ENCODE measurements at regions not wholly inside any gene's neighbourhood (a gene's known extent, or its start where the extent isn't known, plus 50 kb on each side); places are given as distances from the start of the nearest gene placed in this dataset.

- H3K4me2 ChIP-seq (ENCODE audit: extremely low read depth, insufficient read depth, low read length), result no peak overlapping the region
- no peak overlapping the region for H3K4me3 ChIP-seq (replicated peaks in 1 of 4; ENCODE audit: control extremely low read depth in 1 of 4, insufficient read depth in 1 of 4, low read depth in 3 of 4, low read length in 4 of 4)
- no peak overlapping the region for H3K27ac ChIP-seq (ENCODE audit: insufficient read depth, low read length)
- H4K20me1 ChIP-seq (ENCODE audit: control insufficient read depth, extremely low read depth, insufficient read depth, low read length), result no peaks in the 10 kb centered on the region
- no peak overlapping the region for H3K9ac ChIP-seq (ENCODE audit: insufficient read depth, low read length)
- no peaks in the 10 kb centered on the region for H3K36me3 ChIP-seq (ENCODE audit: control insufficient read depth, insufficient read depth, low read length)
- no peaks in the 10 kb centered on the region for H3K4me1 ChIP-seq (ENCODE audit: control insufficient read depth, extremely low read depth, insufficient read depth, low read length)
- peak in 1 of 2 donors; percentile 0 for DNase-seq (ENCODE audit: low read depth in 2 of 2)
- H2AFZ ChIP-seq (ENCODE audit: low read length), result no peak overlapping the region
- H3K79me2 ChIP-seq (ENCODE audit: control insufficient read depth, insufficient read depth, low read length), result no peaks in the 10 kb centered on the region
- H3K27me3 ChIP-seq (ENCODE audit: control insufficient read depth, insufficient read depth, low read length), result no peaks in the 10 kb centered on the region
- no peak for TF ChIP-seq EZH2 (IDR thresholded peaks at IDR 0.05; ENCODE audit: low read length, missing control alignments)
- no peak for TF ChIP-seq CTCF (conservative IDR thresholded peaks at IDR 0.05 in 1 of 2, IDR thresholded peaks at IDR 0.05 in 1 of 2; ENCODE audit: low read depth in 1 of 2, low read length in 2 of 2)
- no peaks in the 10 kb centered on the region for H3K9me3 ChIP-seq (ENCODE audit: control insufficient read depth, insufficient read depth, low read depth, low read length)
Observed at GRCh38 chr16:26454102-26454501, 612.6 kb upstream of the C16orf82 start.

GRCh38 chr16:26456074-26456473, 610.7 kb upstream of the C16orf82 start:
- H3K4me2 ChIP-seq (ENCODE audit: extremely low read depth, insufficient read depth, low read length), result no peak overlapping the region
- no peaks in the 10 kb centered on the region for H3K79me2 ChIP-seq (ENCODE audit: control insufficient read depth, insufficient read depth, low read length)
- H3K9me3 ChIP-seq (ENCODE audit: control insufficient read depth, insufficient read depth, low read depth, low read length), result no peaks in the 10 kb centered on the region
- H3K9ac ChIP-seq (ENCODE audit: insufficient read depth, low read length), result no peak overlapping the region
- DNase-seq (ENCODE audit: low read depth in 2 of 2), result no peak
- no peaks in the 10 kb centered on the region for H3K27me3 ChIP-seq (ENCODE audit: control insufficient read depth, insufficient read depth, low read length)
- no peaks in the 10 kb centered on the region for H3K4me1 ChIP-seq (ENCODE audit: control insufficient read depth, extremely low read depth, insufficient read depth, low read length)
- H3K4me3 ChIP-seq (replicated peaks in 1 of 4; ENCODE audit: control extremely low read depth in 1 of 4, insufficient read depth in 1 of 4, low read depth in 3 of 4, low read length in 4 of 4), result no peak overlapping the region
- TF ChIP-seq CTCF (conservative IDR thresholded peaks at IDR 0.05 in 1 of 2, IDR thresholded peaks at IDR 0.05 in 1 of 2; ENCODE audit: low read depth in 1 of 2, low read length in 2 of 2) (no peak), EZH2 (IDR thresholded peaks at IDR 0.05; ENCODE audit: low read length, missing control alignments) (no peak)
- H2AFZ ChIP-seq (ENCODE audit: low read length), result no peak overlapping the region
- H3K27ac ChIP-seq (ENCODE audit: insufficient read depth, low read length), result no peak overlapping the region
- H3K36me3 ChIP-seq (ENCODE audit: control insufficient read depth, insufficient read depth, low read length), result no peaks in the 10 kb centered on the region
- no peaks in the 10 kb centered on the region for H4K20me1 ChIP-seq (ENCODE audit: control insufficient read depth, extremely low read depth, insufficient read depth, low read length)

GRCh38 chr16:26457095-26457494, 609.6 kb upstream of the C16orf82 start:
- no peaks in the 10 kb centered on the region for H3K4me1 ChIP-seq (ENCODE audit: control insufficient read depth, extremely low read depth, insufficient read depth, low read length)
- no peak overlapping the region for H2AFZ ChIP-seq (ENCODE audit: low read length)
- H3K36me3 ChIP-seq (ENCODE audit: control insufficient read depth, insufficient read depth, low read length), result no peaks in the 10 kb centered on the region
- H3K9ac ChIP-seq (ENCODE audit: insufficient read depth, low read length), result no peak overlapping the region
- no peaks in the 10 kb centered on the region for H4K20me1 ChIP-seq (ENCODE audit: control insufficient read depth, extremely low read depth, insufficient read depth, low read length)
- no peaks in the 10 kb centered on the region for H3K79me2 ChIP-seq (ENCODE audit: control insufficient read depth, insufficient read depth, low read length)
- no peak for DNase-seq (ENCODE audit: low read depth in 2 of 2)
- no peak overlapping the region for H3K4me2 ChIP-seq (ENCODE audit: extremely low read depth, insufficient read depth, low read length)
- no peaks in the 10 kb centered on the region for H3K27me3 ChIP-seq (ENCODE audit: control insufficient read depth, insufficient read depth, low read length)
- TF ChIP-seq EZH2 (IDR thresholded peaks at IDR 0.05; ENCODE audit: low read length, missing control alignments), result no peak
- no peak for TF ChIP-seq CTCF (conservative IDR thresholded peaks at IDR 0.05 in 1 of 2, IDR thresholded peaks at IDR 0.05 in 1 of 2; ENCODE audit: low read depth in 1 of 2, low read length in 2 of 2)
- H3K4me3 ChIP-seq (replicated peaks in 1 of 4; ENCODE audit: control extremely low read depth in 1 of 4, insufficient read depth in 1 of 4, low read depth in 3 of 4, low read length in 4 of 4), result no peak overlapping the region
- no peaks in the 10 kb centered on the region for H3K9me3 ChIP-seq (ENCODE audit: control insufficient read depth, insufficient read depth, low read depth, low read length)
- H3K27ac ChIP-seq (ENCODE audit: insufficient read depth, low read length), result no peak overlapping the region

Data from fibroblast of lung (primary cell).